Fibroblast of pulmonary artery (primary cell): ENCODE measurements at regions not wholly inside any gene's neighbourhood (a gene's known extent, or its start where the extent isn't known, plus 50 kb on each side); places are given as distances from the start of the nearest gene placed in this dataset.

Source experiments
- DNase-seq: peaks from one replicate; pipeline ENCODE4 v3.0.0-alpha.2; 2010; ENCODE audit warnings: low read depth
- H3K4me3 ChIP-seq: replicated peaks from 2 replicates; pipeline ENCODE4 v1.5.1; 2011; ENCODE audit warnings: low read depth, mild to moderate bottlenecking, control low read depth, low read length, moderate library complexity
- CTCF ChIP-seq: IDR thresholded peaks from 2 replicates; pipeline ENCODE4 v1.5.1; 2011; ENCODE audit warnings: mild to moderate bottlenecking, control low read depth, low read length, inconsistent platforms; ENCODE audit errors: missing control alignments

GRCh38 chr17:77323413-77324171 is 182.8 kb downstream of the SEC14L1 start:
- DNase-seq, result peak; percentile 77
- TF ChIP-seq CTCF, result no peak
- H3K4me3 ChIP-seq, result peak overlapping the region; percentile 47

- no peak for TF ChIP-seq CTCF
- DNase-seq, result no peak
- peak overlapping the region; percentile 47 for H3K4me3 ChIP-seq
Measured at GRCh38 chr17:77324227-77324626, 183.5 kb downstream of the SEC14L1 start.

- peak overlapping the region; percentile 10 for H3K4me3 ChIP-seq
- TF ChIP-seq CTCF, result no peak
- no peak for DNase-seq
Measured at GRCh38 chr17:77325577-77326075, 184.9 kb downstream of the SEC14L1 start.

GRCh38 chr17:77326076-77326591 is 185.4 kb downstream of the SEC14L1 start:
- no peak overlapping the region for H3K4me3 ChIP-seq
- DNase-seq, result no peak
- TF ChIP-seq CTCF, result no peak

- no peak for DNase-seq
- TF ChIP-seq CTCF, result no peak
- H3K4me3 ChIP-seq, result no peak overlapping the region
Measured at GRCh38 chr17:77326636-77327035, 185.9 kb downstream of the SEC14L1 start.

GRCh38 chr17:77327181-77327565 is 186.4 kb downstream of the SEC14L1 start:
- no peak for DNase-seq
- TF ChIP-seq CTCF, result no peak

More at GRCh38 chr17:77327181-77327565, 186.4 kb downstream of the SEC14L1 start:
- no peak overlapping the region for H3K4me3 ChIP-seq
